GM18502 (cell line): ENCODE measurements at regions not wholly inside any gene's neighbourhood (a gene's known extent, or its start where the extent isn't known, plus 50 kb on each side); places are given as distances from the start of the nearest gene placed in this dataset.
"Not testable (repeated sequence)": the region's sequence is repeated elsewhere in the genome, so short reads cannot be mapped to it uniquely, and the experiment has no call there.

ENCODE experiments used
- ATAC-seq: cut with Tn5 transposase; IDR thresholded peaks from one replicate; pipeline ENCODE4 v1.9.1; 2021; ENCODE audit warnings: mild to moderate bottlenecking; ENCODE audit not compliant: unreplicated experiment, poor library complexity

- ATAC-seq: no peak
Measured at GRCh38 chr10:106114656-106115186, 1049.8 kb downstream of the SORCS1 start.

- ATAC-seq: no peak
Measured at GRCh38 chr10:106111246-106111645, 1053.3 kb downstream of the SORCS1 start.

- ATAC-seq: no peak
Measured at GRCh38 chr10:106107706-106108105, 1056.8 kb downstream of the SORCS1 start.

DNA sequence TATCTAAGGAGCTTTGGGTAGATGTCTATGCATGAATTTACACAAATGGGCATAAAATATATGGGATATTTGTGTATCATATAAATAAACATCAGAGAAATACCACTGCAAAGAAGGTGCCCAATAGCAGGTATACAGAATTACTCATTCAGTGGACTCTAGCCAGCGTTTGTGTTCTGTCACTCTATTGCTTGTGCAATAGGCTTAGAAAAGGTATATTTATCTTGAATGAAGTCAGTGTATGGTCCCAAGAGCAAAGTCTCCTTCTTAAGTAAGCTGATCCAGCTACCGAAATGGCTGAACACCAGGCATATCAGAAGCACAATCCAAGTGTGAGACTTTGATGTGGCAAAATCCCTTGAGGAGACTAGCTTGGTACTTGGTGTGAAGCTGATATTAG is 1058.4 kb downstream of the SORCS1 start:
- ATAC-seq: no peak

DNA sequence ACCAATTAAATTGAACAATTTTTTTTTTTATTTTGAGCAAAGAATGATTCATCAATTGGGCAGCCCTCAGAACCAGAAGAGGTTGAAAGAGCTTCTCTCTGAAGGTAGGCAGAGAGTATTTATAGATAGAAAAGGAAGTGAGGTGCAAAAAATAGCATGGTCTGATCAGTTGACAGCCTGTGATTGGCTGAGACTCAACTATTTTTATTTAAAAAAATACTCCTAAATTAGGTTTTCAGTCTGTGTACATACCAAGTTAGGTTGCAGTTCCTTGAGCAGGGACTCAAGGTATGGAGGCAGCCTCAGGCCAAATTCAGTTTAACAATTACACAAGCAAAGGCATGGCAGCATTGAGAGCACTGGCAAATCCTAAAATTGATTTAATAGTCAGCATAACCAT is 1074.7 kb downstream of the SORCS1 start:
- no peak for ATAC-seq

- no peak for ATAC-seq
Measured at GRCh38 chr10:106086391-106086790, 1078.1 kb downstream of the SORCS1 start.

DNA sequence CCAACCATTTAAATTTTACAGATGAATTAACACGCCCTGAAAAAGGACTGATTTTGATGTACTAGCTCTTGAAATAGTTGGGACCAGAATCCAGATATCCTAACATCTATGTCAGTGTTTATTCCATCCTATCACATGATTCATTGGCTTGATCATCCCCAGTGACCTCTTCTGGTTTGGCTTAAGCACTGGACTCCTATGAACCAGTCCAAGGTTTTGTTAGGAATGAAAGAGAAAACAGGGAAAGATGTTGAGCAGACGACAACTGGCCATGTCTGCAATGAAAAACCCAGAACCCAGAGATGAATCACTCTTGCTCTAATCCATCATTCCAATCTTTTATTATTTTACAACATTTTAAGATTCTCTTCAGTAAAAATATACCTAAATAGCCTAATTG is 1080.9 kb downstream of the SORCS1 start:
- no peak for ATAC-seq

- no peak for ATAC-seq
Measured at GRCh38 chr10:106082865-106083264, 1081.6 kb downstream of the SORCS1 start.

GRCh38 chr10:106078895-106079576 is 1085.5 kb downstream of the SORCS1 start:
- no peak for ATAC-seq

DNA sequence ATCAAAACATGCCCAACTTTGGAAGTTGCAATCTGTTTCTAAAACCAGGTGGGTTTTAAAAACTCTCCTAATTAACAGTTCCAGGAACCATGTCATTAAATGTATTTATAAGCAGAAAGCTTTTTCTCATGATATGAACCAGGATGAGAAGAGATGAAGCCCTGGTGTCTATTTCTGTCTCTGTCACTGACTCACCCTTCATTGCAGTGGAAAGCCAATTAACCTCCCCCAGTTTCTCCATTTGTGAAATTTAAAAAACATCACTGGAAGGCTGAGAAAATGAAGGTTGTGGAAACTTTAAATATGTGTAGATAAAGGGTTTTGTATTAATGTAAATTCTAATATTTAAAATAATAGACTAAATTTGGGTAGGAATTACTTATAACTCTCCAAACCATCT is 1088.0 kb downstream of the SORCS1 start:
- ATAC-seq: no peak

DNA sequence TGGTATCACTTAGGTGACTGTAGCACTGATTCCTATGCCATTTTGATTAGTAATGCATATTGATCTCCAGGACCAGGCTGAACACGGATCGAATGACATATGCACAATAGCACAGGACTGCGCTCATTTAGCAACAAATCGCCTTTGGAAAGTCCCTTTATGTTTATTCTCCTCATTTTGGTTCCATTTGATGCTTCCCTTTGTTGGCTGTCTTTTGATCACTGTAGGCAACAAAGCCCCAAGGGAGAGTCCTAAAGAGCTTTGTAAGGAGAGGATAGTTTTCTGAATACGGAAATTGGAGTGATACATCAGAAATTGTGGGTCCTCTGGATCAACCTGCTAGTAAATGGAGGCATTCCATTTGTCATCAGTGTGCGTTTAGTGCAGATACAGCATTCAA is 1111.4 kb downstream of the SORCS1 start:
- ATAC-seq: no peak

DNA sequence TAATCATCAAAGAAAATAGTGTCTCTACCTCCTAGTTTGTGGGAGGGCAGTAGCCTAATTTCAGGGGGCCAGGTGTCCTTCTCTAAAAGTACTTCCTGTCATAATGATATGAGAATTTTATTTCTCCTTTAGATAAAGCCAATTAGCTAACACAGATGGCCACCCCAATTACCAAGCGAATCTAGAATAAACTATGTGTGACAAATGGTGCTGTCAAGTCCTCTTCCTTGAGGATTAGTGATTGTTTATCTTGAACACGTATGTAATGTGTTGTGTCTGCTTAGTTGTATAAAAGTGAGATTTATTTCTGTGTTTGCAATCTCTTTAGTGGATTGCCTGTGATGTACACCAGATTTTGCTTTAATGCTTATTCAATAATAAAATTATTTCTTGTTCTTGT is 1120.0 kb downstream of the SORCS1 start:
- ATAC-seq: no peak

GRCh38 chr10:106043863-106044262 is 1120.6 kb downstream of the SORCS1 start:
- no peak for ATAC-seq

DNA sequence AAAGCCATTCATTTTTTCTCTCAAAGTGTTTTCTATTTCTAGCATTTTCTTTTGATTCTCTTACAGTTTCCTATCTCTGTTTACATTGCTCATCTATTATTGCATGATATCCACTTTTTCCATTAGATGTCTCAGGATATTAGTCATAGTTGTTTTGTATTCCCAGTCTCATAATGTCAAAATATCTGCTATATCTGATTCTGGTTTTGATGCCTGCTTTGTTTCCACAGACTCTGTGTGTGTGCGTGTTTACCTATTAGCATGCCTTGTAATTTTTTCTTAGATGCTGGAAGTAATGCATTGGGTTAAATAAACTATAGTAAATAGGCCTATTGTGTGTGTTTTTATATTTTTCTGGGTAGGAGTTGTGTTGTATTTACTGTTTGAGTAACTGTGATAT is 1126.3 kb downstream of the SORCS1 start:
- no peak for ATAC-seq

DNA sequence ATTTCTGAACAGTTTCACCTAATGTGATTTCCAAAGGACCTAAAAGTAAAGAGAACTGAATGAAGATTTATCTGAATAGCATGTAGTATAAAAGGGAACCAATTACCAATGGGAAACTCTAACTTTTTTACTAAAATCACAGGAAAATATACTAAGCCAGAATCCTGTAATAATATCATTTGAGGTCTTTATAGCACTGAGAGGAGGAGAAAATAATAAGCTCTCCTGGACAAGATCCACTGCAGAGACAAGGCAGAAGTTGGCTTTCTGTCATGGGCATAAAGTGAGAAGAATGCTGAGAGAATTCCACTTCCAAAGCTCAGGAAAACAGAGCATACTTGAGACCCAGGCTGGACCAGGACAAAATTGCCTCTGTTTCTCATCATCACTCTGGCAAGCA is 1131.4 kb downstream of the SORCS1 start:
- no peak for ATAC-seq

GRCh38 chr10:106032450-106033002 is 1132.0 kb downstream of the SORCS1 start:
- ATAC-seq: no peak

GRCh38 chr10:106027240-106027639 is 1137.3 kb downstream of the SORCS1 start:
- ATAC-seq: no peak

- no peak for ATAC-seq
Measured at GRCh38 chr10:106025208-106025811, 1139.2 kb downstream of the SORCS1 start.

DNA sequence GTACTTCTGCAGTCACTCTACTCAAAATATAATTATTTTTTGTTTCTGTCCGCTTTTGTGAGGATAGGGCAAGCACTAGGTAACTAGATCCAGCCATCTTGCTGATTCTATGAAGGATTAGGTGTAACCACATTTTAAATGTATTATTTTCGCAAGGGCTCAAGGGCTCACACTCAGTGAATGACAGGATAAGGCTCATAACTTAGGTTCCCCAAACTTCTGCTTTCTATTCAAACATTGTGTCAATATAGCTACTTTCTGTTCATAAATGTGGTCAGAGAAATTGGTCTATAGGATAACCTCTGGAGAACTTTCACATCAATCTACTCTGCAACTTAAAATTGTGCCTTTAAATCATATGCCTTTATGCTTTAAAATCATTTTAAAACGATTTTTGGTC is 1141.2 kb downstream of the SORCS1 start:
- no peak for ATAC-seq

DNA sequence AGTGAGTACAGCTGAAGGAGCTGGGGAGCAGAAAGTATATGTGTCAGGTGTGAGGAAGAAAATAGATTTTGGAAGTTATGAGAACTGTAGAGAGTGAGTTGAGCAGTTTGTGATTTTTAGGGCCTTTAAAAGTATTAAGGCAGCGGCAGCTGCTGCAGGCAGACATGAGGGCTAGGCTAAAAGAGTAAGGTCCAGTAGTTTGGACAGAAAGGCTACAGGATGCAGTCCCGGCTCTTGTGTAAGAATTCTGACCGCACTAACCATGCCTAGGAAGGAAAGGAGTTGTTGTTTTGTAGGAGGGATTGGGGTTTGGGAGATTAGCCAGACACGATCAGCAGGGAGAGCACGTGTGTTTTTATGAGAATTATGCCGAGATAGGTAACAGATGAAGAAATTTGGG is 1144.9 kb downstream of the SORCS1 start:
- not testable (repeated sequence) for ATAC-seq

DNA sequence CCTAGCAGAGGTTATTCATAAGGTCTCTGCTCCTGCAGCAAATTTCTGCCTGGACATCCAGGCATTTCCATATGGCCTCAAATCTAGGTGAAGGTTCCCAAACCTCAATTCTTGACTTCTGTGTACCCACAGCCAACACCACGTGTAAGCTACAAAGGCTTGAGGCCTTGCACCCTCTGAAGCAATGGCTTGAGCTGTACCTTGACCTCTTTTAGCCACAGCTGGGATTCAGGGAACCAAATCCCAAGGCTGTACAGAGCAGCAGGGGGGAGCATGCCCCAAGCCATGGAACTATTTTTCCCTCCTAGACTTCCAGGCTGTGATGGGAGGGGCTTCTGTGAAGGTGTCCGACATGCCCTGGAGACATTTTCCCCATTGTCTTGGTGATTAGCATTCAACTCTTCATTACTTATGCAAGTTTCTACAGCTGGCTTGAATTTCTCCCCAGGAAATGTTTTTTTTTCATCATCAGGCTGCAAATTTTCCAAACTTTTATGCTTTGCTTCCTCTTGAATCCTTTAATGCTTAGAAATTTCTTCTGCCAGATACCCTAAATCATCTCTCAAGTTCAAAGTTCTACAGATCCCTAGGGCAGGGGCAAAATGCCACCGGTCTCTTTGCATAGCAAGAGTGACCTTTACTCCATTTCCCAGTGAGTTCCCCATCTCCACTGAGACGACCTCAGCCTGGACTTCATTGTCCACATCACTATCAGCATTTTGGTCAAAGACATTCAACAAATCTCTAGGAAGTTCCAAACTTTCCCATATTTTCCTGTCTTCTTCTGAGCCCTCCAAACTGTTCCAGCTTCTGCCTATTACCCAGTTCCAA is 1148.9 kb downstream of the SORCS1 start:
- ATAC-seq: not testable (repeated sequence)
